Endothelial cell of umbilical vein (primary cell): ENCODE measurements at regions not wholly inside any gene's neighbourhood (a gene's known extent, or its start where the extent isn't known, plus 50 kb on each side); places are given as distances from the start of the nearest gene placed in this dataset.

Experiments
- GATA2 ChIP-seq: IDR thresholded peaks from 2 replicates; pipeline ENCODE4 v1.7.0; 2011; ENCODE audit warnings: low read depth, mild to moderate bottlenecking, moderate library complexity, mixed read lengths, low read length; ENCODE audit not compliant: insufficient read length, insufficient read depth
- JUN ChIP-seq: IDR thresholded peaks from 2 replicates; pipeline ENCODE4 v1.6.1; 2011; ENCODE audit warnings: borderline replicate concordance, low read depth; ENCODE audit not compliant: insufficient read length, insufficient read depth
- POLR2AphosphoS5 ChIP-seq: IDR thresholded peaks from 2 replicates; pipeline ENCODE4 v1.6.1; 2012; ENCODE audit warnings: low read depth, mild to moderate bottlenecking, control low read depth, low read length, moderate library complexity; ENCODE audit not compliant: insufficient read depth
- TF ChIP-seq, protein P1 (sequence below), 2 donors: IDR thresholded peaks; 1 replicate in 1 of 2; 2 replicates in 1 of 2; pipeline ENCODE4 v1.5.1; 2011; ENCODE audit warnings: low read length in 2 of 2, mild to moderate bottlenecking in 2 of 2, moderate library complexity in 2 of 2, control low read depth in 1 of 2, inconsistent platforms in 1 of 2, low read depth in 1 of 2; ENCODE audit not compliant: insufficient read depth in 1 of 2; ENCODE audit errors: extremely low read depth in 1 of 2

DNA sequence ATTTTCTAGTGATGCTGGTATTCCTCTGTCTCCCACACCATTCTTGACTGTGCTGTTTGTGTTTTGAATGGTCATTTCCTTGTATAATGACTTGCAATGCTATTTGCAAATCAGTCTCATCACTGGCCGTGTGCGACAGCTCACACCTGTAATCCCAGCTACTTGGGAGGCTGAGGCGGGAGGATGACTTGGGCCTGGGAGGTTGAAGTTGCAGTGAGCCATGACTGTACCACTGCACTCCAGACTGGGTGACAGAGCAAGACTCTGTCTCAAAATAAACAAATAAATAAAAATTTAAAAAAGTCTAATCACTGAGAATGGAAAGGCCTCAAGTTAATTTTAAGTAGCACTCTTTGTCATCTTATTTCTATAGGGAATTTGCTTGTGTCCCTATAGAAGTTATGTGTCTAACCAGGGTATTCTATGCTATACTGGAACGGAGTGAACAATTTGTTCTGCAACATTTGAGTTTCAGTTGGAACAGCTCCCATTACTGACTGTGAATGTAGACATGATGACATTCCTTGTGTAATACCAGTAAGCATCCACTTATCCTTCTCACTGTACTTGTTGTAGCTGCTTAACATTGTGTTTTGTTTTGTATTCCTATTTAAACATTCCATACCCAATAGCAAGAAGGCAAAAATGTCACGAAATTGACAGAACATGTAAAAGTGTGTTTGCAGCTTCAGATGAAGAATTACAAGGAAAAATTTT lies 126.3 kb downstream of the MGST1 start:
- TF ChIP-seq, protein P1, sequence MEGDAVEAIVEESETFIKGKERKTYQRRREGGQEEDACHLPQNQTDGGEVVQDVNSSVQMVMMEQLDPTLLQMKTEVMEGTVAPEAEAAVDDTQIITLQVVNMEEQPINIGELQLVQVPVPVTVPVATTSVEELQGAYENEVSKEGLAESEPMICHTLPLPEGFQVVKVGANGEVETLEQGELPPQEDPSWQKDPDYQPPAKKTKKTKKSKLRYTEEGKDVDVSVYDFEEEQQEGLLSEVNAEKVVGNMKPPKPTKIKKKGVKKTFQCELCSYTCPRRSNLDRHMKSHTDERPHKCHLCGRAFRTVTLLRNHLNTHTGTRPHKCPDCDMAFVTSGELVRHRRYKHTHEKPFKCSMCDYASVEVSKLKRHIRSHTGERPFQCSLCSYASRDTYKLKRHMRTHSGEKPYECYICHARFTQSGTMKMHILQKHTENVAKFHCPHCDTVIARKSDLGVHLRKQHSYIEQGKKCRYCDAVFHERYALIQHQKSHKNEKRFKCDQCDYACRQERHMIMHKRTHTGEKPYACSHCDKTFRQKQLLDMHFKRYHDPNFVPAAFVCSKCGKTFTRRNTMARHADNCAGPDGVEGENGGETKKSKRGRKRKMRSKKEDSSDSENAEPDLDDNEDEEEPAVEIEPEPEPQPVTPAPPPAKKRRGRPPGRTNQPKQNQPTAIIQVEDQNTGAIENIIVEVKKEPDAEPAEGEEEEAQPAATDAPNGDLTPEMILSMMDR (IDR thresholded peaks at IDR 0.05; ENCODE audit: extremely low read depth in 1 of 2, insufficient read depth in 1 of 2, low read depth in 1 of 2, low read length in 2 of 2) = no peak
- TF ChIP-seq GATA2 (no peak), JUN (no peak), POLR2AphosphoS5 (no peak)
